CD1c-positive myeloid dendritic cell (primary cell): ENCODE measurements at regions not wholly inside any gene's neighbourhood (a gene's known extent, or its start where the extent isn't known, plus 50 kb on each side); places are given as distances from the start of the nearest gene placed in this dataset.

Experiments
- DNase-seq: peaks from one replicate; pipeline ENCODE4 v3.0.0-alpha.2; 2016; ENCODE audit errors: extremely low spot score

GRCh38 chr11:109968781-109969180, 124.4 kb upstream of the ZC3H12C start:
- no peak for DNase-seq

GRCh38 chr11:109970516-109971183, 122.5 kb upstream of the ZC3H12C start:
- DNase-seq: peak; percentile 26

GRCh38 chr11:109971184-109971523, 122.0 kb upstream of the ZC3H12C start:
- DNase-seq: peak; percentile 35

GRCh38 chr11:109972181-109972715, 120.9 kb upstream of the ZC3H12C start:
- peak; percentile 57 for DNase-seq

- peak; percentile 91 for DNase-seq
Measured at GRCh38 chr11:109972939-109973338, 120.3 kb upstream of the ZC3H12C start.

- no peak for DNase-seq
Measured at GRCh38 chr11:109973486-109973885, 119.7 kb upstream of the ZC3H12C start.

GRCh38 chr11:109974523-109974922, 118.7 kb upstream of the ZC3H12C start:
- no peak for DNase-seq

- DNase-seq: no peak
Measured at GRCh38 chr11:109978895-109979294, 114.3 kb upstream of the ZC3H12C start.

- no peak for DNase-seq
Measured at GRCh38 chr11:109981031-109981636, 112.1 kb upstream of the ZC3H12C start.

GRCh38 chr11:109983358-109983757, 109.8 kb upstream of the ZC3H12C start:
- no peak for DNase-seq

- peak; percentile 76 for DNase-seq
Measured at GRCh38 chr11:109984634-109985289, 108.4 kb upstream of the ZC3H12C start.

GRCh38 chr11:109986488-109986887, 106.7 kb upstream of the ZC3H12C start:
- DNase-seq: no peak

GRCh38 chr11:109991835-109992234, 101.4 kb upstream of the ZC3H12C start:
- DNase-seq: no peak

- DNase-seq: no peak
Measured at GRCh38 chr11:109993786-109994185, 99.4 kb upstream of the ZC3H12C start.

- no peak for DNase-seq
Measured at GRCh38 chr11:109994907-109995306, 98.3 kb upstream of the ZC3H12C start.

GRCh38 chr11:109996060-109996459, 97.1 kb upstream of the ZC3H12C start:
- DNase-seq: peak; percentile 28

GRCh38 chr11:109998921-109999320, 94.3 kb upstream of the ZC3H12C start:
- no peak for DNase-seq

- DNase-seq: peak; percentile 93
Measured at GRCh38 chr11:110000031-110000502, 93.1 kb upstream of the ZC3H12C start.

- DNase-seq: no peak
Measured at GRCh38 chr11:110000850-110001249, 92.3 kb upstream of the ZC3H12C start.

- DNase-seq: no peak
Measured at GRCh38 chr11:110003426-110003825, 89.8 kb upstream of the ZC3H12C start.

- DNase-seq: no peak
Measured at GRCh38 chr11:110011595-110011994, 81.6 kb upstream of the ZC3H12C start.

GRCh38 chr11:110015695-110016094, 77.5 kb upstream of the ZC3H12C start:
- no peak for DNase-seq

- peak; percentile 31 for DNase-seq
Measured at GRCh38 chr11:110019675-110020074, 73.5 kb upstream of the ZC3H12C start.
